ENCODE measurements at regions not wholly inside any gene's neighbourhood (a gene's known extent, or its start where the extent isn't known, plus 50 kb on each side); places are given as distances from the start of the nearest gene placed in this dataset.

- TF ChIP-seq ZNF462 (CRISPR knock-in tag; IDR thresholded peaks at IDR 0.05) (no peak), NANOG (IDR thresholded peaks at IDR 0.05; ENCODE audit: borderline replicate concordance) (no peak), EZH2 (IDR thresholded peaks at IDR 0.05; ENCODE audit: low read depth, unreplicated experiment) (no peak)
These were observed 183.6 kb upstream of the CCND2 start (continued) for GRCh38 chr12:4089956-4090355.

- H3K27ac Mint-ChIP-seq, result no peak overlapping the region
- no peaks in the 10 kb centered on the region for H3K9me3 Mint-ChIP-seq
- ATAC-seq (peak; percentile 70), DNase-seq (ENCODE audit: low spot score) (peak; percentile 53)
- Histone ChIP-seq H3K4me2 (peak overlapping the region; percentile 48; the same call in 1 of the 2 replicates), H3K27ac (ENCODE audit: low read depth) (no peak overlapping the region), H4K20me1 (replicated peaks; ENCODE audit: insufficient read depth) (no peaks in the 10 kb centered on the region), H2AFZ (peak overlapping the region; percentile 93), H3K4me1 (ENCODE audit: insufficient read depth) (peaks cover 7% of the 10 kb centered on the region), H3K4me3 (no peak overlapping the region), H3K9me2 (ENCODE audit: insufficient read depth) (no peaks in the 10 kb centered on the region; the same call in 1 of the 2 replicates), H3K79me2 (replicated peaks; ENCODE audit: insufficient read depth) (no peaks in the 10 kb centered on the region), H3K27me3 (ENCODE audit: insufficient read depth) (no peaks in the 10 kb centered on the region), H3F3A (replicated peaks; ENCODE audit: low read depth) (no peaks in the 10 kb centered on the region), H3K36me3 (ENCODE audit: insufficient read depth) (no peaks in the 10 kb centered on the region)
- H3K27me3 Mint-ChIP-seq (ENCODE audit: insufficient read depth, low read depth, poor library complexity), result peaks cover 10% of the 10 kb centered on the region
- H3K4me3 Mint-ChIP-seq, result no peak overlapping the region
- TF ChIP-seq ZNF331 (CRISPR knock-in tag; IDR thresholded peaks at IDR 0.05; ENCODE audit: low read depth), result no peak
- no peak for TF ChIP-seq ETS1 (IDR thresholded peaks at IDR 0.05)
- TF ChIP-seq CREB1 (CRISPR knock-in tag; IDR thresholded peaks at IDR 0.05; ENCODE audit: low read depth), result no peak
- H3K36me3 Mint-ChIP-seq (ENCODE audit: low read depth), result no peaks in the 10 kb centered on the region
- H3K4me1 Mint-ChIP-seq, result no peaks in the 10 kb centered on the region; the same call in 2 of the 3 replicates
These were observed 184.4 kb upstream of the CCND2 start for GRCh38 chr12:4089121-4089606.

Data from GM23338 (cell line).